GM23338 (cell line): ENCODE measurements at regions not wholly inside any gene's neighbourhood (a gene's known extent, or its start where the extent isn't known, plus 50 kb on each side); places are given as distances from the start of the nearest gene placed in this dataset.

ENCODE experiments used
- ATAC-seq: fragments of 200-7000 bp; cut with Tn5 transposase; 3 replicates; pipeline ENCODE4 v1.9.1; 2020
- DNase-seq: peaks from one replicate; pipeline ENCODE4 v3.0.0-alpha.2; 2015; ENCODE audit warnings: low spot score
- H2AFZ ChIP-seq: fragments of 200-600 bp; sonication (generic); 2 replicates; pipeline ENCODE4 v1.8.0; 2016; ENCODE audit warnings: antibody characterized with exemption, mild to moderate bottlenecking, moderate library complexity
- H3F3A ChIP-seq: fragments of 200-600 bp; sonication (generic); replicated peaks from 2 replicates; pipeline ENCODE4 v1.8.0; 2017; ENCODE audit warnings: antibody characterized with exemption, mixed run types, low read depth
- H3K27ac ChIP-seq: fragments of 200-600 bp; sonication (generic); 2 replicates; pipeline ENCODE4 v1.6.1; 2016; ENCODE audit warnings: low read depth
- H3K27me3 ChIP-seq: fragments of 200-600 bp; sonication (generic); 2 replicates; pipeline ENCODE4 v1.8.0; 2016; ENCODE audit warnings: mild to moderate bottlenecking, mixed run types, moderate library complexity; ENCODE audit not compliant: insufficient read depth
- H3K36me3 ChIP-seq: fragments of 200-600 bp; sonication (generic); 2 replicates; pipeline ENCODE4 v1.8.0; 2016; ENCODE audit warnings: mild to moderate bottlenecking; ENCODE audit not compliant: insufficient read depth
- H3K4me1 ChIP-seq: fragments of 200-600 bp; sonication (generic); 2 replicates; pipeline ENCODE4 v1.8.0; 2016; ENCODE audit warnings: mild to moderate bottlenecking, moderate library complexity; ENCODE audit not compliant: insufficient read depth
- H3K4me2 ChIP-seq: fragments of 200-600 bp; sonication (generic); 2 replicates; pipeline ENCODE4 v1.7.1; 2017; ENCODE audit warnings: mixed run types
- H3K4me3 ChIP-seq: fragments of 200-600 bp; sonication (generic); 2 replicates; pipeline ENCODE4 v1.6.1; 2016; ENCODE audit warnings: mixed run types
- H3K79me2 ChIP-seq: fragments of 200-600 bp; sonication (generic); replicated peaks from 2 replicates; pipeline ENCODE4 v1.8.0; 2017; ENCODE audit warnings: mild to moderate bottlenecking; ENCODE audit not compliant: insufficient read depth
- H3K9me2 ChIP-seq: fragments of 200-600 bp; sonication (generic); 2 replicates; pipeline ENCODE4 v1.8.0; 2017; ENCODE audit not compliant: insufficient read depth
- H4K20me1 ChIP-seq: fragments of 200-600 bp; sonication (generic); replicated peaks from 2 replicates; pipeline ENCODE4 v1.8.0; 2017; ENCODE audit warnings: mild to moderate bottlenecking; ENCODE audit not compliant: insufficient read depth
- H3K27ac Mint-ChIP-seq: 2 replicates; pipeline ENCODE4 v1.8.0; 2020; ENCODE audit warnings: inconsistent platforms, mild to moderate bottlenecking, moderate library complexity, mixed read lengths
- H3K27me3 Mint-ChIP-seq: 3 replicates; pipeline ENCODE4 v1.8.0; 2022; ENCODE audit warnings: low read depth, mild to moderate bottlenecking, moderate library complexity, mixed read lengths, inconsistent platforms; ENCODE audit not compliant: insufficient read depth, poor library complexity
- H3K36me3 Mint-ChIP-seq: 3 replicates; pipeline ENCODE4 v1.8.0; 2021; ENCODE audit warnings: low read depth, mild to moderate bottlenecking, inconsistent platforms, moderate library complexity, mixed read lengths
- H3K4me1 Mint-ChIP-seq: 3 replicates; pipeline ENCODE4 v1.8.0; 2020; ENCODE audit warnings: mild to moderate bottlenecking, inconsistent platforms, mixed read lengths
- H3K4me3 Mint-ChIP-seq: 3 replicates; pipeline ENCODE4 v1.8.0; 2021; ENCODE audit warnings: moderate library complexity, mild to moderate bottlenecking, inconsistent platforms, mixed read lengths
- H3K9me3 Mint-ChIP-seq: 3 replicates; pipeline ENCODE4 v1.8.0; 2020; ENCODE audit warnings: moderate library complexity, mild to moderate bottlenecking, inconsistent platforms, mixed read lengths
- CREB1 ChIP-seq: fragments of 250-450 bp; sonication (Bioruptor Pico); IDR thresholded peaks from 2 replicates; pipeline ENCODE4 v1.5.0; 2020; ENCODE audit warnings: low read depth, mild to moderate bottlenecking, moderate library complexity
- EZH2 ChIP-seq: fragments of 200-600 bp; sonication (generic); IDR thresholded peaks from one replicate; pipeline ENCODE4 v1.8.0; 2017; ENCODE audit warnings: antibody characterized with exemption, mild to moderate bottlenecking, low read depth; ENCODE audit not compliant: unreplicated experiment
- EZH2phosphoT487 ChIP-seq: fragments of 200-600 bp; sonication (generic); IDR thresholded peaks from one replicate; pipeline ENCODE4 v1.8.1; 2018; ENCODE audit warnings: antibody characterized with exemption; ENCODE audit not compliant: unreplicated experiment
- NANOG ChIP-seq: IDR thresholded peaks from 2 replicates; pipeline ENCODE4 v1.6.1; 2016; ENCODE audit warnings: antibody characterized with exemption, borderline replicate concordance
- ZNF331 ChIP-seq: fragments of 250-450 bp; sonication (Bioruptor Pico); IDR thresholded peaks from 2 replicates; pipeline ENCODE4 v1.5.0; 2020; ENCODE audit warnings: low read depth, mild to moderate bottlenecking, moderate library complexity
- TF ChIP-seq, protein P1 (sequence below): IDR thresholded peaks from 2 replicates; pipeline ENCODE4 v1.6.1; 2016; ENCODE audit warnings: antibody characterized with exemption
- TF ChIP-seq, protein P2 (sequence below): IDR thresholded peaks from one replicate; pipeline ENCODE4 v1.6.1; 2018; ENCODE audit warnings: antibody characterized with exemption; ENCODE audit not compliant: unreplicated experiment
- TF ChIP-seq, protein P3 (sequence below): fragments of 250-450 bp; sonication (Bioruptor Pico); IDR thresholded peaks from 2 replicates; pipeline ENCODE4 v1.5.0; 2020; ENCODE audit warnings: mild to moderate bottlenecking, moderate library complexity
- TF ChIP-seq, protein P4 (sequence below), 2 experiments: fragments of 200-600 bp in 1 of 2; sonication (generic) in 1 of 2; conservative IDR thresholded peaks; 2 replicates each; pipeline versions ENCODE4 v1.5.1 to v1.6.1; 2016 to 2017; ENCODE audit warnings: antibody characterized with exemption in 2 of 2, low read depth in 2 of 2, mild to moderate bottlenecking in 2 of 2, moderate library complexity in 1 of 2

DNA sequence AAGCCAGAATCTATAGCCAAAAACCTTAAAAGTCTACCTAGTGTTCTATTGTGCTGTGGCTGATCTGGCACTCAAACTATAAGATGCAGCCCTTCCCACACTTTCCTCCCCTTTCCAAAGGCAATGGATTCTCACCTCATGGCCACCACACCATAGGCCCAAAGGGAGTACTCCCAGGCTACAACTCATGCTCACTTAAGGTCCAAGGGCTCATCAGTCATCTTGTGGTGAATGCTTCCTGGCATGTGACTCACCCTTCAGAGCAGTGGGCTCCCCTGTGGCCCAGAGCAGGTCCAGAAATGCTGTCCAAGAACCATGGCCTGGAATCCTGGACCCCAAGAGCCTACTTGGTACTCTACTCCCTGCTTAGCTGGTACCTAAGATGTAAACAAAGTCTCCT lies 181.0 kb downstream of the CHRDL1 start:
- H3F3A ChIP-seq, result no peaks in the 10 kb centered on the region
- no peak overlapping the region for H3K27ac ChIP-seq
- DNase-seq (no peak), ATAC-seq (no peak)
- TF ChIP-seq, protein P1, sequence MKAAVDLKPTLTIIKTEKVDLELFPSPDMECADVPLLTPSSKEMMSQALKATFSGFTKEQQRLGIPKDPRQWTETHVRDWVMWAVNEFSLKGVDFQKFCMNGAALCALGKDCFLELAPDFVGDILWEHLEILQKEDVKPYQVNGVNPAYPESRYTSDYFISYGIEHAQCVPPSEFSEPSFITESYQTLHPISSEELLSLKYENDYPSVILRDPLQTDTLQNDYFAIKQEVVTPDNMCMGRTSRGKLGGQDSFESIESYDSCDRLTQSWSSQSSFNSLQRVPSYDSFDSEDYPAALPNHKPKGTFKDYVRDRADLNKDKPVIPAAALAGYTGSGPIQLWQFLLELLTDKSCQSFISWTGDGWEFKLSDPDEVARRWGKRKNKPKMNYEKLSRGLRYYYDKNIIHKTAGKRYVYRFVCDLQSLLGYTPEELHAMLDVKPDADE, result no peak
- no peak for TF ChIP-seq EZH2phosphoT487
- TF ChIP-seq, protein P2, sequence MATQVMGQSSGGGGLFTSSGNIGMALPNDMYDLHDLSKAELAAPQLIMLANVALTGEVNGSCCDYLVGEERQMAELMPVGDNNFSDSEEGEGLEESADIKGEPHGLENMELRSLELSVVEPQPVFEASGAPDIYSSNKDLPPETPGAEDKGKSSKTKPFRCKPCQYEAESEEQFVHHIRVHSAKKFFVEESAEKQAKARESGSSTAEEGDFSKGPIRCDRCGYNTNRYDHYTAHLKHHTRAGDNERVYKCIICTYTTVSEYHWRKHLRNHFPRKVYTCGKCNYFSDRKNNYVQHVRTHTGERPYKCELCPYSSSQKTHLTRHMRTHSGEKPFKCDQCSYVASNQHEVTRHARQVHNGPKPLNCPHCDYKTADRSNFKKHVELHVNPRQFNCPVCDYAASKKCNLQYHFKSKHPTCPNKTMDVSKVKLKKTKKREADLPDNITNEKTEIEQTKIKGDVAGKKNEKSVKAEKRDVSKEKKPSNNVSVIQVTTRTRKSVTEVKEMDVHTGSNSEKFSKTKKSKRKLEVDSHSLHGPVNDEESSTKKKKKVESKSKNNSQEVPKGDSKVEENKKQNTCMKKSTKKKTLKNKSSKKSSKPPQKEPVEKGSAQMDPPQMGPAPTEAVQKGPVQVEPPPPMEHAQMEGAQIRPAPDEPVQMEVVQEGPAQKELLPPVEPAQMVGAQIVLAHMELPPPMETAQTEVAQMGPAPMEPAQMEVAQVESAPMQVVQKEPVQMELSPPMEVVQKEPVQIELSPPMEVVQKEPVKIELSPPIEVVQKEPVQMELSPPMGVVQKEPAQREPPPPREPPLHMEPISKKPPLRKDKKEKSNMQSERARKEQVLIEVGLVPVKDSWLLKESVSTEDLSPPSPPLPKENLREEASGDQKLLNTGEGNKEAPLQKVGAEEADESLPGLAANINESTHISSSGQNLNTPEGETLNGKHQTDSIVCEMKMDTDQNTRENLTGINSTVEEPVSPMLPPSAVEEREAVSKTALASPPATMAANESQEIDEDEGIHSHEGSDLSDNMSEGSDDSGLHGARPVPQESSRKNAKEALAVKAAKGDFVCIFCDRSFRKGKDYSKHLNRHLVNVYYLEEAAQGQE, result no peak
- TF ChIP-seq, protein P3, sequence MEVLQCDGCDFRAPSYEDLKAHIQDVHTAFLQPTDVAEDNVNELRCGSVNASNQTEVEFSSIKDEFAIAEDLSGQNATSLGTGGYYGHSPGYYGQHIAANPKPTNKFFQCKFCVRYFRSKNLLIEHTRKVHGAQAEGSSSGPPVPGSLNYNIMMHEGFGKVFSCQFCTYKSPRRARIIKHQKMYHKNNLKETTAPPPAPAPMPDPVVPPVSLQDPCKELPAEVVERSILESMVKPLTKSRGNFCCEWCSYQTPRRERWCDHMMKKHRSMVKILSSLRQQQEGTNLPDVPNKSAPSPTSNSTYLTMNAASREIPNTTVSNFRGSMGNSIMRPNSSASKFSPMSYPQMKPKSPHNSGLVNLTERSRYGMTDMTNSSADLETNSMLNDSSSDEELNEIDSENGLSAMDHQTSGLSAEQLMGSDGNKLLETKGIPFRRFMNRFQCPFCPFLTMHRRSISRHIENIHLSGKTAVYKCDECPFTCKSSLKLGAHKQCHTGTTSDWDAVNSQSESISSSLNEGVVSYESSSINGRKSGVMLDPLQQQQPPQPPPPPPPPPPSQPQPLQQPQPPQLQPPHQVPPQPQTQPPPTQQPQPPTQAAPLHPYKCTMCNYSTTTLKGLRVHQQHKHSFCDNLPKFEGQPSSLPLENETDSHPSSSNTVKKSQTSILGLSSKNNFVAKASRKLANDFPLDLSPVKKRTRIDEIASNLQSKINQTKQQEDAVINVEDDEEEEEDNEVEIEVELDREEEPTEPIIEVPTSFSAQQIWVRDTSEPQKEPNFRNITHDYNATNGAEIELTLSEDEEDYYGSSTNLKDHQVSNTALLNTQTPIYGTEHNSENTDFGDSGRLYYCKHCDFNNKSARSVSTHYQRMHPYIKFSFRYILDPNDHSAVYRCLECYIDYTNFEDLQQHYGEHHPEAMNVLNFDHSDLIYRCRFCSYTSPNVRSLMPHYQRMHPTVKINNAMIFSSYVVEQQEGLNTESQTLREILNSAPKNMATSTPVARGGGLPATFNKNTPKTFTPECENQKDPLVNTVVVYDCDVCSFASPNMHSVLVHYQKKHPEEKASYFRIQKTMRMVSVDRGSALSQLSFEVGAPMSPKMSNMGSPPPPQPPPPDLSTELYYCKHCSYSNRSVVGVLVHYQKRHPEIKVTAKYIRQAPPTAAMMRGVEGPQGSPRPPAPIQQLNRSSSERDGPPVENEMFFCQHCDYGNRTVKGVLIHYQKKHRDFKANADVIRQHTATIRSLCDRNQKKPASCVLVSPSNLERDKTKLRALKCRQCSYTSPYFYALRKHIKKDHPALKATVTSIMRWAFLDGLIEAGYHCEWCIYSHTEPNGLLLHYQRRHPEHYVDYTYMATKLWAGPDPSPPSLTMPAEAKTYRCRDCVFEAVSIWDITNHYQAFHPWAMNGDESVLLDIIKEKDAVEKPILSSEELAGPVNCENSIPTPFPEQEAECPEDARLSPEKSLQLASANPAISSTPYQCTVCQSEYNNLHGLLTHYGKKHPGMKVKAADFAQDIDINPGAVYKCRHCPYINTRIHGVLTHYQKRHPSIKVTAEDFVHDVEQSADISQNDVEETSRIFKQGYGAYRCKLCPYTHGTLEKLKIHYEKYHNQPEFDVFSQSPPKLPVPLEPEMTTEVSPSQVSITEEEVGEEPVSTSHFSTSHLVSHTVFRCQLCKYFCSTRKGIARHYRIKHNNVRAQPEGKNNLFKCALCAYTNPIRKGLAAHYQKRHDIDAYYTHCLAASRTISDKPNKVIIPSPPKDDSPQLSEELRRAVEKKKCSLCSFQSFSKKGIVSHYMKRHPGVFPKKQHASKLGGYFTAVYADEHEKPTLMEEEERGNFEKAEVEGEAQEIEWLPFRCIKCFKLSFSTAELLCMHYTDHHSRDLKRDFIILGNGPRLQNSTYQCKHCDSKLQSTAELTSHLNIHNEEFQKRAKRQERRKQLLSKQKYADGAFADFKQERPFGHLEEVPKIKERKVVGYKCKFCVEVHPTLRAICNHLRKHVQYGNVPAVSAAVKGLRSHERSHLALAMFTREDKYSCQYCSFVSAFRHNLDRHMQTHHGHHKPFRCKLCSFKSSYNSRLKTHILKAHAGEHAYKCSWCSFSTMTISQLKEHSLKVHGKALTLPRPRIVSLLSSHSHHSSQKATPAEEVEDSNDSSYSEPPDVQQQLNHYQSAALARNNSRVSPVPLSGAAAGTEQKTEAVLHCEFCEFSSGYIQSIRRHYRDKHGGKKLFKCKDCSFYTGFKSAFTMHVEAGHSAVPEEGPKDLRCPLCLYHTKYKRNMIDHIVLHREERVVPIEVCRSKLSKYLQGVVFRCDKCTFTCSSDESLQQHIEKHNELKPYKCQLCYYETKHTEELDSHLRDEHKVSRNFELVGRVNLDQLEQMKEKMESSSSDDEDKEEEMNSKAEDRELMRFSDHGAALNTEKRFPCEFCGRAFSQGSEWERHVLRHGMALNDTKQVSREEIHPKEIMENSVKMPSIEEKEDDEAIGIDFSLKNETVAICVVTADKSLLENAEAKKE (CRISPR knock-in tag), result no peak
- TF ChIP-seq CREB1 (CRISPR knock-in tag), result no peak
- TF ChIP-seq, protein P4, sequence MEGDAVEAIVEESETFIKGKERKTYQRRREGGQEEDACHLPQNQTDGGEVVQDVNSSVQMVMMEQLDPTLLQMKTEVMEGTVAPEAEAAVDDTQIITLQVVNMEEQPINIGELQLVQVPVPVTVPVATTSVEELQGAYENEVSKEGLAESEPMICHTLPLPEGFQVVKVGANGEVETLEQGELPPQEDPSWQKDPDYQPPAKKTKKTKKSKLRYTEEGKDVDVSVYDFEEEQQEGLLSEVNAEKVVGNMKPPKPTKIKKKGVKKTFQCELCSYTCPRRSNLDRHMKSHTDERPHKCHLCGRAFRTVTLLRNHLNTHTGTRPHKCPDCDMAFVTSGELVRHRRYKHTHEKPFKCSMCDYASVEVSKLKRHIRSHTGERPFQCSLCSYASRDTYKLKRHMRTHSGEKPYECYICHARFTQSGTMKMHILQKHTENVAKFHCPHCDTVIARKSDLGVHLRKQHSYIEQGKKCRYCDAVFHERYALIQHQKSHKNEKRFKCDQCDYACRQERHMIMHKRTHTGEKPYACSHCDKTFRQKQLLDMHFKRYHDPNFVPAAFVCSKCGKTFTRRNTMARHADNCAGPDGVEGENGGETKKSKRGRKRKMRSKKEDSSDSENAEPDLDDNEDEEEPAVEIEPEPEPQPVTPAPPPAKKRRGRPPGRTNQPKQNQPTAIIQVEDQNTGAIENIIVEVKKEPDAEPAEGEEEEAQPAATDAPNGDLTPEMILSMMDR (conservative IDR thresholded peaks at IDR 0.05; ENCODE audit: low read depth in 2 of 2), result no peak
- no peak for TF ChIP-seq NANOG
- no peak for TF ChIP-seq ZNF331
- no peak for TF ChIP-seq EZH2
- Mint-ChIP-seq H3K4me1 (no peaks in the 10 kb centered on the region), H3K4me3 (no peak overlapping the region), H3K36me3 (no peaks in the 10 kb centered on the region), H3K9me3 (no peaks in the 10 kb centered on the region; the same call in 2 of the 3 replicates), H3K27ac (no peak overlapping the region), H3K27me3 (no peaks in the 10 kb centered on the region)
- H3K27me3 ChIP-seq, result no peaks in the 10 kb centered on the region
- no peaks in the 10 kb centered on the region for H3K36me3 ChIP-seq
- H3K79me2 ChIP-seq, result no peaks in the 10 kb centered on the region
- H3K4me2 ChIP-seq, result no peak overlapping the region
- no peaks in the 10 kb centered on the region for H3K9me2 ChIP-seq
- H4K20me1 ChIP-seq, result no peaks in the 10 kb centered on the region
- no peak overlapping the region for H3K4me3 ChIP-seq
- no peak overlapping the region for H2AFZ ChIP-seq
- no peaks in the 10 kb centered on the region for H3K4me1 ChIP-seq
